ENCODE measurements at regions not wholly inside any gene's neighbourhood (a gene's known extent, or its start where the extent isn't known, plus 50 kb on each side); places are given as distances from the start of the nearest gene placed in this dataset.

GRCh38 chr13:103517768-103518102 lies 451.5 kb upstream of the SLC10A2 start:
- H2AFZ ChIP-seq (ENCODE audit: low read depth, low read length, poor library complexity, severe bottlenecking): no peak overlapping the region
- H3K4me3 ChIP-seq (replicated peaks in 1 of 2; ENCODE audit: low read depth in 1 of 2, low read length in 2 of 2): no peak overlapping the region
- BruUV-seq (replicated peaks): no TSS peak
- no peaks in the 10 kb centered on the region for H3K4me1 ChIP-seq (ENCODE audit: control insufficient read depth in 1 of 2, insufficient read depth in 2 of 2, low read length in 2 of 2)
- no peak for ATAC-seq
- no peak overlapping the region for H3K4me2 ChIP-seq (ENCODE audit: low read length)
- no peaks in the 10 kb centered on the region for H3K9me2 ChIP-seq (ENCODE audit: insufficient read depth)
- RAD21 ChIA-PET (ENCODE audit: low non-redundant PET in 1 of 2, low total read pairs in 2 of 2, uncharacterized antibody in 2 of 2, unreplicated experiment in 2 of 2): no interaction called here
- no peak overlapping the region for H3K27ac ChIP-seq (ENCODE audit: low read depth, low read length)
- no peaks in the 10 kb centered on the region for H3K79me2 ChIP-seq (ENCODE audit: insufficient read depth, low read length)
- CTCF ChIA-PET: no interaction called here
- H3K36me3 ChIP-seq (ENCODE audit: control insufficient read depth in 1 of 2, insufficient read depth in 2 of 2, low read length in 2 of 2): no peaks in the 10 kb centered on the region
- no peaks in the 10 kb centered on the region for H4K20me1 ChIP-seq (ENCODE audit: insufficient read depth)
- no peak for DNase-seq (ENCODE audit: low read depth, low spot score)
- H3K9me3 ChIP-seq (ENCODE audit: control insufficient read depth in 1 of 2, insufficient read depth in 1 of 2, low read depth in 1 of 2, low read length in 2 of 2): no peaks in the 10 kb centered on the region
- intact Hi-C loops (cut with micrococcal nuclease): no loop called here
- POLR2A ChIA-PET: no interaction called here
- no peaks in the 10 kb centered on the region for H3K27me3 ChIP-seq (ENCODE audit: insufficient read depth, low read length)
- TF ChIP-seq TCF7L2 (IDR thresholded peaks at IDR 0.05; ENCODE audit: borderline replicate concordance, extremely low read depth, insufficient read depth, insufficient read length): no peak
- TF ChIP-seq, protein P1, sequence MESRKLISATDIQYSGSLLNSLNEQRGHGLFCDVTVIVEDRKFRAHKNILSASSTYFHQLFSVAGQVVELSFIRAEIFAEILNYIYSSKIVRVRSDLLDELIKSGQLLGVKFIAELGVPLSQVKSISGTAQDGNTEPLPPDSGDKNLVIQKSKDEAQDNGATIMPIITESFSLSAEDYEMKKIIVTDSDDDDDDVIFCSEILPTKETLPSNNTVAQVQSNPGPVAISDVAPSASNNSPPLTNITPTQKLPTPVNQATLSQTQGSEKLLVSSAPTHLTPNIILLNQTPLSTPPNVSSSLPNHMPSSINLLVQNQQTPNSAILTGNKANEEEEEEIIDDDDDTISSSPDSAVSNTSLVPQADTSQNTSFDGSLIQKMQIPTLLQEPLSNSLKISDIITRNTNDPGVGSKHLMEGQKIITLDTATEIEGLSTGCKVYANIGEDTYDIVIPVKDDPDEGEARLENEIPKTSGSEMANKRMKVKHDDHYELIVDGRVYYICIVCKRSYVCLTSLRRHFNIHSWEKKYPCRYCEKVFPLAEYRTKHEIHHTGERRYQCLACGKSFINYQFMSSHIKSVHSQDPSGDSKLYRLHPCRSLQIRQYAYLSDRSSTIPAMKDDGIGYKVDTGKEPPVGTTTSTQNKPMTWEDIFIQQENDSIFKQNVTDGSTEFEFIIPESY (IDR thresholded peaks at IDR 0.05; ENCODE audit: extremely low read depth, insufficient replicate concordance, low read length): no peak
- no peak for TF ChIP-seq POLR2A (IDR thresholded peaks at IDR 0.05; ENCODE audit: borderline replicate concordance, extremely low read depth, insufficient read depth, insufficient read length)
- TF ChIP-seq CEBPB (IDR thresholded peaks at IDR 0.05; ENCODE audit: low read depth): no peak
- no peak for TF ChIP-seq REST (IDR thresholded peaks at IDR 0.05; ENCODE audit: low read depth)
- TF ChIP-seq, protein P2, sequence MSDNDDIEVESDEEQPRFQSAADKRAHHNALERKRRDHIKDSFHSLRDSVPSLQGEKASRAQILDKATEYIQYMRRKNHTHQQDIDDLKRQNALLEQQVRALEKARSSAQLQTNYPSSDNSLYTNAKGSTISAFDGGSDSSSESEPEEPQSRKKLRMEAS (IDR thresholded peaks at IDR 0.05): no peak
- TF ChIP-seq ZNF274 (IDR thresholded peaks at IDR 0.05; ENCODE audit: low read depth, low read length): no peak
- TF ChIP-seq EZH2phosphoT487 (IDR thresholded peaks at IDR 0.05; ENCODE audit: borderline replicate concordance): no peak
- no peak for TF ChIP-seq CBX3 (IDR thresholded peaks at IDR 0.05; ENCODE audit: low read depth)
- TF ChIP-seq YY1 (IDR thresholded peaks at IDR 0.05; ENCODE audit: extremely low read depth, insufficient replicate concordance, low read depth, low read length): no peak
- TF ChIP-seq ZFX (IDR thresholded peaks at IDR 0.05): no peak
- TF ChIP-seq RAD21 (IDR thresholded peaks at IDR 0.05; ENCODE audit: low read depth): no peak
- TF ChIP-seq SRF (IDR thresholded peaks at IDR 0.05; ENCODE audit: low read depth): no peak
- no peak for TF ChIP-seq JUND (IDR thresholded peaks at IDR 0.05)
- no peak for TF ChIP-seq CTCF (IDR thresholded peaks at IDR 0.05 in 2 of 3, conservative IDR thresholded peaks at IDR 0.05 in 1 of 3; ENCODE audit: borderline replicate concordance in 1 of 3, insufficient read depth in 1 of 3, low read depth in 2 of 3, low read length in 2 of 3)
- TF ChIP-seq EGR1 (IDR thresholded peaks at IDR 0.05; ENCODE audit: low read depth): no peak
- TF ChIP-seq ELF1 (IDR thresholded peaks at IDR 0.05; ENCODE audit: borderline replicate concordance, low read depth): no peak
- no peak for TF ChIP-seq SP1 (IDR thresholded peaks at IDR 0.05; ENCODE audit: low read depth)
- TF ChIP-seq SIN3A (IDR thresholded peaks at IDR 0.05; ENCODE audit: low read depth): no peak
- TF ChIP-seq FOSL1 (IDR thresholded peaks at IDR 0.05; ENCODE audit: low read depth): no peak
- H3K9ac ChIP-seq (ENCODE audit: low read length): no peak overlapping the region

Data from HCT116 (cell line).